Neuronal stem cell (in vitro differentiated cells): ENCODE measurements at regions not wholly inside any gene's neighbourhood (a gene's known extent, or its start where the extent isn't known, plus 50 kb on each side); places are given as distances from the start of the nearest gene placed in this dataset.

ENCODE experiments used
- DNase-seq: peaks from one replicate; pipeline ENCODE4 v3.0.0-alpha.2; 2013; ENCODE audit warnings: low spot score
- H2AFZ ChIP-seq: one replicate; pipeline ENCODE4 v1.6.1; 2013; ENCODE audit warnings: mild to moderate bottlenecking, low read length, inconsistent platforms
- H2AK5ac ChIP-seq: 2 replicates; pipeline ENCODE4 v1.6.1; 2013; ENCODE audit warnings: low read depth, mild to moderate bottlenecking, inconsistent platforms, low read length, moderate library complexity, mixed read lengths
- H2BK120ac ChIP-seq: 2 replicates; pipeline ENCODE4 v1.6.1; 2013; ENCODE audit warnings: low read depth, mild to moderate bottlenecking, inconsistent platforms, low read length, moderate library complexity, mixed read lengths
- H2BK12ac ChIP-seq: one replicate; pipeline ENCODE4 v1.6.1; 2013; ENCODE audit warnings: low read length, inconsistent platforms
- H2BK15ac ChIP-seq: 2 replicates; pipeline ENCODE4 v1.6.1; 2013; ENCODE audit warnings: mild to moderate bottlenecking, low read length, inconsistent platforms, mixed read lengths
- H2BK5ac ChIP-seq: one replicate; pipeline ENCODE4 v1.6.1; 2013; ENCODE audit warnings: inconsistent platforms, mild to moderate bottlenecking, low read length, moderate library complexity
- H3K14ac ChIP-seq: one replicate; pipeline ENCODE4 v1.6.1; 2013; ENCODE audit warnings: low read length, inconsistent platforms
- H3K18ac ChIP-seq: 2 replicates; pipeline ENCODE4 v1.6.1; 2013; ENCODE audit warnings: low read length, inconsistent platforms
- H3K23ac ChIP-seq: 2 replicates; pipeline ENCODE4 v1.6.1; 2013; ENCODE audit warnings: low read depth, mild to moderate bottlenecking, mixed read lengths, low read length, inconsistent platforms; ENCODE audit not compliant: poor library complexity
- H3K27ac ChIP-seq: replicated peaks from 3 replicates; pipeline ENCODE4 v1.5.1; 2013; ENCODE audit warnings: low read length, inconsistent platforms
- H3K27me3 ChIP-seq, 3 experiments: 2 replicates each; pipeline ENCODE4 v1.6.1; 2013; ENCODE audit warnings: low read length in 3 of 3, mild to moderate bottlenecking in 2 of 3, inconsistent platforms in 1 of 3, low read depth in 1 of 3, mixed read lengths in 1 of 3, moderate library complexity in 1 of 3; ENCODE audit not compliant: control insufficient read depth in 3 of 3, insufficient read depth in 3 of 3
- H3K36me3 ChIP-seq, 2 donors: replicated peaks in 1 of 2; 2 replicates each; pipeline ENCODE4 v1.6.1; 2013; ENCODE audit warnings: low read length in 2 of 2; ENCODE audit not compliant: control insufficient read depth in 2 of 2, insufficient read depth in 2 of 2
- H3K4ac ChIP-seq: 2 replicates; pipeline ENCODE4 v1.6.1; 2013; ENCODE audit warnings: inconsistent platforms, mild to moderate bottlenecking, low read length, moderate library complexity
- H3K4me1 ChIP-seq, 2 donors: 1 replicate in 1 of 2; 2 replicates in 1 of 2; pipeline ENCODE4 v1.6.1; 2013; ENCODE audit warnings: low read length in 2 of 2, low read depth in 1 of 2; ENCODE audit not compliant: control insufficient read depth in 2 of 2, insufficient read depth in 1 of 2
- H3K4me2 ChIP-seq: one replicate; pipeline ENCODE4 v1.6.1; 2013; ENCODE audit warnings: mild to moderate bottlenecking, low read length, inconsistent platforms; ENCODE audit not compliant: insufficient read depth, poor library complexity, severe bottlenecking
- H3K4me3 ChIP-seq, 2 donors: 2 replicates each; pipeline ENCODE4 v1.5.1; 2013; ENCODE audit warnings: low read length in 2 of 2, mild to moderate bottlenecking in 2 of 2, inconsistent platforms in 1 of 2, moderate library complexity in 1 of 2
- H3K79me1 ChIP-seq: one replicate; pipeline ENCODE4 v1.6.1; 2013; ENCODE audit warnings: low read depth, mild to moderate bottlenecking, inconsistent platforms, low read length, moderate library complexity
- H3K9ac ChIP-seq: one replicate; pipeline ENCODE4 v1.6.1; 2013; ENCODE audit warnings: mild to moderate bottlenecking, low read depth, low read length, inconsistent platforms; ENCODE audit not compliant: poor library complexity
- H3K9me3 ChIP-seq, 2 donors: replicated peaks in 1 of 2; 2 replicates each; pipeline versions ENCODE3 to v1.6.1; 2013; ENCODE audit warnings: low read length in 2 of 2, mild to moderate bottlenecking in 2 of 2, inconsistent platforms in 1 of 2, low read depth in 1 of 2, mixed read lengths in 1 of 2, moderate library complexity in 1 of 2; ENCODE audit not compliant: control insufficient read depth in 2 of 2, insufficient read depth in 1 of 2
- H4K8ac ChIP-seq: one replicate; pipeline ENCODE4 v1.6.1; 2013; ENCODE audit warnings: low read depth, mild to moderate bottlenecking, inconsistent platforms, low read length, moderate library complexity
- H4K91ac ChIP-seq: one replicate; pipeline ENCODE4 v1.6.1; 2013; ENCODE audit warnings: low read length, low read depth, mild to moderate bottlenecking, inconsistent platforms; ENCODE audit not compliant: poor library complexity
- WGBS, 2 donors: extraction: QIAGEN DNeasy Blood & Tissue Kit; methylation state at CpG; one replicate each; pipeline ENCODE4 v1.1.7; 2013; ENCODE audit warnings: missing lambda C conversion rate in 2 of 2, mixed read lengths in 1 of 2; ENCODE audit not compliant: insufficient read length in 2 of 2, insufficient replicate concordance in 1 of 2; ENCODE audit errors: extremely low coverage in 2 of 2; 5-methylcytosine and 5-hydroxymethylcytosine counted together

GRCh38 chr5:77936365-77936693 lies 160.2 kb upstream of the TBCA start:
- H3K79me1 ChIP-seq: no peaks in the 10 kb centered on the region
- no CpG with 5 or more reads among the region's 3 CpGs for WGBS, 2 donors
- no peak overlapping the region for H2AFZ ChIP-seq
- no peaks in the 10 kb centered on the region for H3K36me3 ChIP-seq
- no peak overlapping the region for H3K4me3 ChIP-seq
- H3K9ac ChIP-seq: no peak overlapping the region
- H2BK12ac ChIP-seq: no peak overlapping the region
- H3K4me2 ChIP-seq: no peak overlapping the region
- no peak overlapping the region for H2BK120ac ChIP-seq
- no peak overlapping the region for H2BK15ac ChIP-seq
- H4K91ac ChIP-seq: no peak overlapping the region
- no peak overlapping the region for H3K18ac ChIP-seq
- H3K23ac ChIP-seq: no peak overlapping the region
- no peak overlapping the region for H3K14ac ChIP-seq
- no peak overlapping the region for H3K4ac ChIP-seq
- no peak overlapping the region for H2AK5ac ChIP-seq
- DNase-seq: no peak
- no peak overlapping the region for H4K8ac ChIP-seq
- H3K4me1 ChIP-seq: no peaks in the 10 kb centered on the region
- H3K27me3 ChIP-seq: peaks cover 0 to 46% (median 0%) of the 10 kb centered on the region in 3 experiments
- no peak overlapping the region for H2BK5ac ChIP-seq
- H3K9me3 ChIP-seq: no peaks in the 10 kb centered on the region
- no peak overlapping the region for H3K27ac ChIP-seq

DNA sequence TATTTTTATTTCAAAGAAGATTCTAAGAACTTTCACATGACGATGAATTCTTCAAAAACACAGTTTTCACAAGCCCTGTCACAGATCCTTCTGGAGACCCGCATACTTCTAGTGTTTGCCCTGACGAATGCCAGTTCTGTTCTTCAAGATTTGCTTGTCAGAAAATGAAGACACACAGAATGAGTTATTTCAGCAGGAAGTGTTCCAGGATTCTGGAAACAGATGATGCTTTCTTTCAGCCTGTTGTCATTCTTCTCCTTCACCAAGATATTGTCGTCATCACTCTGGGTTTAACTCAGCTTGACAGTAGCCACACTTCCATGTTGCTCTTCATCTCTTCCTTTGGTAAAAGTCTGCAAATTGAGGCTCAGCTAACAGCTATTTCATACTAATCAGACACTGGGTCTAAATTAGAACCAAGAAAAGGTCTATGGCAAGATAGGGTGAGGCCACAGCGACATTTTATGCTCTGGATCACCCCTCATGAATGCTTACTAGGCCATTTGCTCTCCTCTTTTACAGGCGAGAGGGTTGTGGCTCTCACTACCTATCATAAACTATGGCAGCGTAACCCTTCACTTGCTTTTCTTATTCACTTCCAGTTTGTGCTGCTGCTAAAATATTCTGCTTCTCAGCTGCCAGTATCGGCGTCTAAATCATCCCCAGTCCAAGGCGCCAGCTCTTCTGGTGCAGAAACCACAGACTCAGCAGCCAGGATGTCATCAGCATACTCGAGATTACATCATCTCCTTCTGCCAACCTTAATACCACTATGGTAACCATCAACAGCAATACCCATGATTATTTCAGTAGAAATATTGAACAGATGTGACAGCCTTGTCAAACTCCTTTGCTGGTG lies 159.6 kb upstream of the TBCA start:
- Histone ChIP-seq H3K4ac (no peak overlapping the region), H2BK5ac (no peak overlapping the region), H4K8ac (no peak overlapping the region), H3K18ac (no peak overlapping the region), H3K4me1 (no peaks in the 10 kb centered on the region), H4K91ac (no peak overlapping the region), H2BK120ac (no peak overlapping the region), H2AK5ac (no peak overlapping the region), H3K27ac (no peak overlapping the region), H3K79me1 (no peaks in the 10 kb centered on the region), H3K14ac (no peak overlapping the region), H3K27me3 (peaks cover 0 to 41% (median 0%) of the 10 kb centered on the region in 3 experiments), H2BK15ac (no peak overlapping the region), H3K4me3 (no peak overlapping the region), H3K23ac (no peak overlapping the region), H3K9me3 (no peaks in the 10 kb centered on the region), H2BK12ac (no peak overlapping the region), H3K36me3 (no peaks in the 10 kb centered on the region), H3K9ac (no peak overlapping the region), H3K4me2 (no peak overlapping the region), H2AFZ (no peak overlapping the region)
- WGBS, 2 donors: no CpG with 5 or more reads among the region's 11 CpGs
- no peak for DNase-seq

DNA sequence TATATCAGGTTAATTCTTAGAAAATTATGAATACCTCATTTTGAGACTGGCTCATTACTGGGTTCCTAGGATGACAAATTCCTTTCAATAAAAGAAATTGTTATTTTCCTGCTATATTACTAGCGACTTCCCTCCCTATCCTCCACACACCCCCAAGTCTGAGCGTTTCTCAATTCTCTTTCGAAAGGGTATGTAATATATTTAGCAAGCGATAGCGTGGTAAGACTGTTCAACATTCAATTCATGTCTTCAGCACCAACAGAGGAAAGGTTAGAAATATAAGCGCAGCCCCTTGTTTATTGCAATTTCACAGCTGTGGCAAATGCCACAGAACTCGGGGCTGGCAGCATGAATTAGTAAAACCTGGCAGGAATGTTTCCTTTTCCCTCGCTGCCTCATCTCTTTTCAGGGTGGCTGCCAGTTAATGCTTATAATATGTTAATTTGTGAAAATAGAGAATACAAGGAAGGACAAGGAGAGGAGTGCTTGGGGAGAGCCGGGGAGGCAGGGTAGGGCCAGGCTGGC lies 152.7 kb upstream of the TBCA start:
- Histone ChIP-seq H2BK15ac (no peak overlapping the region), H3K4ac (no peak overlapping the region), H3K9ac (no peak overlapping the region), H3K4me3 (no peak overlapping the region), H3K79me1 (no peaks in the 10 kb centered on the region), H4K8ac (no peak overlapping the region), H2AK5ac (no peak overlapping the region), H2BK5ac (no peak overlapping the region), H3K14ac (no peak overlapping the region), H3K27me3 (peaks cover 0 to 44% (median 0%) of the 10 kb centered on the region in 3 experiments), H3K4me2 (no peak overlapping the region), H2BK120ac (no peak overlapping the region), H3K36me3 (no peaks in the 10 kb centered on the region), H4K91ac (no peak overlapping the region), H2BK12ac (no peak overlapping the region), H3K9me3 (no peaks in the 10 kb centered on the region), H3K18ac (no peak overlapping the region), H3K23ac (no peak overlapping the region), H3K4me1 (peaks cover 0 to 3% of the 10 kb centered on the region in 2 donors), H3K27ac (no peak overlapping the region), H2AFZ (no peak overlapping the region)
- WGBS, 2 donors: no CpG with 5 or more reads among the region's 9 CpGs
- DNase-seq: no peak

- no CpG with 5 or more reads among the region's 1 CpG for WGBS, 2 donors
- no peak for DNase-seq
Observed at GRCh38 chr5:77926337-77926736, 150.2 kb upstream of the TBCA start.

More at GRCh38 chr5:77926337-77926736, 150.2 kb upstream of the TBCA start:
- Histone ChIP-seq H4K8ac (no peak overlapping the region), H3K27ac (no peak overlapping the region), H3K9me3 (no peaks in the 10 kb centered on the region), H3K23ac (no peak overlapping the region), H2BK15ac (no peak overlapping the region), H4K91ac (no peak overlapping the region), H3K4me1 (peaks cover 0 to 3% of the 10 kb centered on the region in 2 donors), H3K79me1 (no peaks in the 10 kb centered on the region), H2BK120ac (no peak overlapping the region), H2AFZ (no peak overlapping the region), H3K14ac (no peak overlapping the region), H3K36me3 (no peaks in the 10 kb centered on the region), H2BK12ac (no peak overlapping the region), H3K4ac (no peak overlapping the region), H3K9ac (no peak overlapping the region), H3K18ac (no peak overlapping the region), H2AK5ac (no peak overlapping the region), H2BK5ac (no peak overlapping the region), H3K4me2 (no peak overlapping the region), H3K4me3 (no peak overlapping the region), H3K27me3 (peaks cover 0 to 39% (median 0%) of the 10 kb centered on the region in 3 experiments)
